HFF-Myc (cell line): ENCODE measurements at regions not wholly inside any gene's neighbourhood (a gene's known extent, or its start where the extent isn't known, plus 50 kb on each side); places are given as distances from the start of the nearest gene placed in this dataset.
"Not testable (repeated sequence)": the region's sequence is repeated elsewhere in the genome, so short reads cannot be mapped to it uniquely, and the experiment has no call there.

Experiments used
- DNase-seq: peaks from one replicate; pipeline ENCODE4 v3.0.0-alpha.2; 2011; ENCODE audit warnings: low read depth; ENCODE audit errors: extremely low read depth
- H3K4me3 ChIP-seq: replicated peaks from 2 replicates; pipeline ENCODE4 v1.5.1; 2011; ENCODE audit warnings: low read depth, mild to moderate bottlenecking, control low read depth, low read length
- CTCF ChIP-seq: IDR thresholded peaks from 2 replicates; pipeline ENCODE4 v1.5.1; 2012; ENCODE audit warnings: mild to moderate bottlenecking, low read depth, low read length, control low read depth; ENCODE audit errors: missing control alignments

- no peak overlapping the region for H3K4me3 ChIP-seq
- DNase-seq = no peak
- TF ChIP-seq CTCF = no peak
Measured at GRCh38 chr4:85018983-85019382, 52.5 kb upstream of the WDFY3 start.

GRCh38 chr4:85019411-85019810 lies 52.9 kb upstream of the WDFY3 start:
- no peak for TF ChIP-seq CTCF
- DNase-seq = no peak

GRCh38 chr4:85024671-85025070 lies 58.2 kb upstream of the WDFY3 start:
- no peak for DNase-seq
- TF ChIP-seq CTCF = no peak
- H3K4me3 ChIP-seq = no peak overlapping the region

More at GRCh38 chr4:85019411-85019810, 52.9 kb upstream of the WDFY3 start:
- no peak overlapping the region for H3K4me3 ChIP-seq

- H3K4me3 ChIP-seq = no peak overlapping the region
- TF ChIP-seq CTCF = no peak
- peak; percentile 14 for DNase-seq
Measured at GRCh38 chr4:85028910-85029309, 62.4 kb upstream of the WDFY3 start.

- DNase-seq = no peak
- TF ChIP-seq CTCF = no peak
- no peak overlapping the region for H3K4me3 ChIP-seq
Measured at GRCh38 chr4:85029453-85029852, 63.0 kb upstream of the WDFY3 start.

- no peak for TF ChIP-seq CTCF
- H3K4me3 ChIP-seq = no peak overlapping the region
- no peak for DNase-seq
Measured at GRCh38 chr4:85030156-85030555, 63.7 kb upstream of the WDFY3 start.

- not testable (repeated sequence) for DNase-seq, H3K4me3 ChIP-seq
Measured at GRCh38 chr4:85033838-85034237, 67.3 kb upstream of the WDFY3 start.
